SK-N-MC (cell line): ENCODE measurements at regions not wholly inside any gene's neighbourhood (a gene's known extent, or its start where the extent isn't known, plus 50 kb on each side); places are given as distances from the start of the nearest gene placed in this dataset.

Experiments used
- EZH2 ChIP-seq: fragments of 200-600 bp; sonication (generic); IDR thresholded peaks from one replicate; pipeline ENCODE4 v1.6.1; 2017; ENCODE audit warnings: antibody characterized with exemption
- POLR2AphosphoS5 ChIP-seq: IDR thresholded peaks from 2 replicates; pipeline ENCODE4 v1.6.1; 2012; ENCODE audit warnings: mild to moderate bottlenecking, low read depth, low read length, borderline replicate concordance

DNA sequence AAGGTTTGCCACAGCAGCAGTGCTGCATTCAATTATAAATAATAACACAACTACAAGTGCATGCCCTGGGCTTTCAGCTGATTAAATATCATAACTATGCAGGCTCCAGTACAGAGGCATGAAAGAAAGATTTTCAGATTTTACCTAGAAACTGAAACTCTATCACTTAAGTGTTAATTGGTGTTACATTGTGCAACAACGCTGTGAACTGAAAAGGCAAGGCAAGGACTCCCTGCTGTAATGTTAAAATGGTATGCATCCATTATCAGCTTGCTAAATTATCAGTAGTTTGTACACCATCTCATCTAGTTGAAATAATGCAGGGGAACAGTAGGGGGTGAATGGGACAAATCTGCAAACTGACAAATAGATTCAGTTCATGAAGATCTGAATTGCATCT lies 976.7 kb upstream of the MANEA start:
- TF ChIP-seq POLR2AphosphoS5 (no peak), EZH2 (no peak)
